K562 (cell line): ENCODE measurements at regions not wholly inside any gene's neighbourhood (a gene's known extent, or its start where the extent isn't known, plus 50 kb on each side); places are given as distances from the start of the nearest gene placed in this dataset.

Experiments used
- CBX3 ChIP-seq, 2 experiments: IDR thresholded peaks; 1 replicate in 1 of 2; 2 replicates in 1 of 2; pipeline ENCODE4 v1.6.1; 2012; ENCODE audit warnings: inconsistent platforms in 2 of 2, low read length in 2 of 2, borderline replicate concordance in 1 of 2, control low read depth in 1 of 2
- EP300 ChIP-seq: IDR thresholded peaks from 2 replicates; pipeline ENCODE4 v1.6.1; 2012; ENCODE audit warnings: low read length, improper control_type of control experiment
- PRPF4 ChIP-seq: fragments of 200-400 bp; formaldehyde crosslinking; IDR thresholded peaks from one replicate; pipeline ENCODE4 v1.6.1; 2017; ENCODE audit warnings: low read length, low read depth, mild to moderate bottlenecking; ENCODE audit not compliant: insufficient read depth, poor library complexity, severe bottlenecking
- RB1 ChIP-seq: fragments of 450-650 bp; IDR thresholded peaks from 2 replicates; pipeline ENCODE4 v1.6.1; 2017; ENCODE audit warnings: low read depth, mild to moderate bottlenecking
- RCOR1 ChIP-seq, 2 experiments: IDR thresholded peaks; 2 replicates each; pipeline ENCODE4 v1.6.1; 2012; ENCODE audit warnings: low read depth in 2 of 2, low read length in 2 of 2, borderline replicate concordance in 1 of 2, improper control_type of control experiment in 1 of 2
- SETDB1 ChIP-seq: IDR thresholded peaks from one replicate; pipeline ENCODE4 v1.6.1; 2012; ENCODE audit warnings: low read length, control low read depth, inconsistent platforms
- SIX5 ChIP-seq, 2 experiments: IDR thresholded peaks; 2 replicates each; pipeline ENCODE4 v1.6.1; 2011; ENCODE audit warnings: low read length in 2 of 2, borderline replicate concordance in 1 of 2, low read depth in 1 of 2, mild to moderate bottlenecking in 1 of 2, moderate library complexity in 1 of 2; ENCODE audit not compliant: insufficient read depth in 1 of 2
- ZC3H8 ChIP-seq: fragments of 450-650 bp; IDR thresholded peaks from 2 replicates; pipeline ENCODE4 v1.6.1; 2017

GRCh38 chr3:177362626-177363025, 165.3 kb upstream of the TBL1XR1 start:
- no peak for TF ChIP-seq RCOR1 (IDR thresholded peaks at IDR 0.05; ENCODE audit: borderline replicate concordance in 1 of 2, low read depth in 2 of 2, low read length in 2 of 2)
- TF ChIP-seq EP300 = no peak
- no peak for TF ChIP-seq CBX3 (IDR thresholded peaks at IDR 0.05; ENCODE audit: borderline replicate concordance in 1 of 2, low read length in 2 of 2)
- TF ChIP-seq SETDB1 = no peak
- no peak for TF ChIP-seq SIX5 (IDR thresholded peaks at IDR 0.05; ENCODE audit: borderline replicate concordance in 1 of 2, insufficient read depth in 1 of 2, low read depth in 1 of 2, low read length in 2 of 2)
- TF ChIP-seq PRPF4 = no peak
- TF ChIP-seq RB1 = no peak
- TF ChIP-seq ZC3H8 = no peak
